ENCODE measurements at regions not wholly inside any gene's neighbourhood (a gene's known extent, or its start where the extent isn't known, plus 50 kb on each side); places are given as distances from the start of the nearest gene placed in this dataset.

DNA sequence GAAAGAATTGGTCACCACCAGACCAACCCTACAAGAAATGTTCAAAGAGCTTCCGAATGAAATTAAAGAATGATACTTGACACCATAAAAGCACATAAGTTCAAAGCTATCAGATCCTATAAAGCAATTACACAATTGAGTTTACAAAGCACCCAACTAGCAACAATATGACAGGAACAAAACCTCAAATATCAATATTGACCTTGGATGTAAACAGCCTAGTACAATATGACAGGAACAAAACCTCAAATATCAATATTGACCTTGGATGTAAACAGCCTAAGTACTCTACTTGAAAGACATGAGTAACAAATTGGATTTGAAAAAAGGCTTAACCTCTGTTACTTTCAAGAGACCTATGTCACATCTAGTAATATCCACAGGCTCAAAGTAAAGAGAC is 1201.4 kb downstream of the XPNPEP1 start (continued):
- TF ChIP-seq BRCA1 (IDR thresholded peaks at IDR 0.05; ENCODE audit: low read depth, low read length) (no peak), SP4 (IDR thresholded peaks at IDR 0.05; ENCODE audit: low read length) (no peak), TAF1 (IDR thresholded peaks at IDR 0.05; ENCODE audit: low read depth, low read length) (no peak), CREB1 (IDR thresholded peaks at IDR 0.05) (no peak)
